Ascending aorta (tissue), 2 donors: ENCODE measurements at regions not wholly inside any gene's neighbourhood (a gene's known extent, or its start where the extent isn't known, plus 50 kb on each side); places are given as distances from the start of the nearest gene placed in this dataset.

ENCODE experiments used
- DNase-seq, 2 donors: peaks; one replicate each; pipeline ENCODE4 v3.0.0-alpha.2; 2019; ENCODE audit warnings: low spot score in 2 of 2
- H3K27ac ChIP-seq, 2 donors: fragments of 200-600 bp; sonication (generic); one replicate each; pipeline ENCODE4 v1.5.1; 2016 to 2017; ENCODE audit warnings: mild to moderate bottlenecking in 1 of 2
- H3K27me3 ChIP-seq: fragments of 200-600 bp; sonication (generic); one replicate; pipeline ENCODE4 v1.5.1; 2017
- H3K36me3 ChIP-seq, 2 donors: fragments of 200-600 bp; sonication (generic); one replicate each; pipeline ENCODE4 v1.5.1; 2016
- H3K4me1 ChIP-seq, 2 donors: fragments of 200-600 bp; sonication (generic); one replicate each; pipeline ENCODE4 v1.5.1; 2016 to 2017; ENCODE audit warnings: mild to moderate bottlenecking in 1 of 2
- H3K4me3 ChIP-seq, 2 donors: fragments of 200-600 bp; sonication (generic); one replicate each; pipeline ENCODE4 v1.5.1; 2016 to 2017; ENCODE audit warnings: mild to moderate bottlenecking in 1 of 2
- H3K9me3 ChIP-seq, 2 donors: fragments of 200-600 bp; sonication (generic); one replicate each; pipeline ENCODE4 v1.5.1; 2016
- intact Hi-C: fragments of 100-400 bp; cut with DNase I; formaldehyde crosslinking; loops from one replicate; pipeline ENCODE4 v1.15.1; 2023
- TF ChIP-seq, protein P1 (sequence below), 3 experiments: fragments of 200-600 bp in 2 of 3; fragments of 450-650 bp in 1 of 3; sonication (generic) in 2 of 3; IDR thresholded peaks; one replicate each; pipeline ENCODE4 v1.5.1; 2016 to 2019; ENCODE audit warnings: antibody characterized with exemption in 3 of 3, mild to moderate bottlenecking in 1 of 3, moderate library complexity in 1 of 3

GRCh38 chr17:72446118-72446517 lies 325.3 kb downstream of the SOX9 start:
- Histone ChIP-seq H3K27ac (no peak overlapping the region), H3K36me3 (no peaks in the 10 kb centered on the region)
- TF ChIP-seq, protein P1, sequence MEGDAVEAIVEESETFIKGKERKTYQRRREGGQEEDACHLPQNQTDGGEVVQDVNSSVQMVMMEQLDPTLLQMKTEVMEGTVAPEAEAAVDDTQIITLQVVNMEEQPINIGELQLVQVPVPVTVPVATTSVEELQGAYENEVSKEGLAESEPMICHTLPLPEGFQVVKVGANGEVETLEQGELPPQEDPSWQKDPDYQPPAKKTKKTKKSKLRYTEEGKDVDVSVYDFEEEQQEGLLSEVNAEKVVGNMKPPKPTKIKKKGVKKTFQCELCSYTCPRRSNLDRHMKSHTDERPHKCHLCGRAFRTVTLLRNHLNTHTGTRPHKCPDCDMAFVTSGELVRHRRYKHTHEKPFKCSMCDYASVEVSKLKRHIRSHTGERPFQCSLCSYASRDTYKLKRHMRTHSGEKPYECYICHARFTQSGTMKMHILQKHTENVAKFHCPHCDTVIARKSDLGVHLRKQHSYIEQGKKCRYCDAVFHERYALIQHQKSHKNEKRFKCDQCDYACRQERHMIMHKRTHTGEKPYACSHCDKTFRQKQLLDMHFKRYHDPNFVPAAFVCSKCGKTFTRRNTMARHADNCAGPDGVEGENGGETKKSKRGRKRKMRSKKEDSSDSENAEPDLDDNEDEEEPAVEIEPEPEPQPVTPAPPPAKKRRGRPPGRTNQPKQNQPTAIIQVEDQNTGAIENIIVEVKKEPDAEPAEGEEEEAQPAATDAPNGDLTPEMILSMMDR (IDR thresholded peaks at IDR 0.05), result no peak

DNA sequence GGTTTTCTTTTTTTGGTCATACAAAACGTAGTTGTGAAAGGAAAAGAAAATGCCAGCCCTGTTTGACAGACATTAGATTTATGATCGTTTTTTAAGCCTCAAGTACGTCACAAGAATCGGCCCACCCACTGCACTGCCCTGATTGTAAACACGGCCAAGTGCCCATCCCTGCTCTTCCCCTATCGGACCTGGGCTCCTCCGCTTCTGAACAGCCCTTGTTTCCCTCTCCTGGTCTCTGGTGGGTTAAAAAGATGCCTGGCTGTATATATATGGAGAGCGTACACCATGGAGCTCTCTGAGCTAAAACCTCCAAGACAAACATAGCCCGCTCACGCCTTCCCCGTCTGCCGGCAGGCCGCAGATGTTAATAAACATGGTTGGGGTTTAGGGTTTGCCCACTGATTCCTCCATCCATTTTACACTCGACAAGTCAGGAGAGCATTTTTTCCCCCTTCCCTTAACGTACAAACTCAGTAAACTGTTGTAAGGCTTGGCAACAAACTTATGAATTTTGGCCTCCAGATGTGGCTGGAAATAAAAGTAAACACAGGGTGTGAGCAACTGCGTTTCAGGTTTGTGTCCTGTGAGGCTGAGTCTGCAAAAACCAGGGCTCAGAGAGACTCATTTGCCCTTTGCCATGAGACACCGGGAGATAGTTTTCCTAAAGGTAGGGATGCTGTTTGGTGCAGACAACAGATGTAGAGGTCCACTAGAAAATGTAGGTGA lies 325.9 kb downstream of the SOX9 start:
- Histone ChIP-seq H3K36me3 (no peaks in the 10 kb centered on the region), H3K27me3 (no peaks in the 10 kb centered on the region), H3K4me3 (no peak overlapping the region), H3K9me3 (no peaks in the 10 kb centered on the region), H3K27ac (no peak overlapping the region), H3K4me1 (no peaks in the 10 kb centered on the region)
- TF ChIP-seq, protein P1 (IDR thresholded peaks at IDR 0.05), result no peak
- intact Hi-C loops, result no loop called here
- DNase-seq, result no peak

More at GRCh38 chr17:72446118-72446517, 325.3 kb downstream of the SOX9 start:
- H3K4me1 ChIP-seq, result no peaks in the 10 kb centered on the region
- DNase-seq, result no peak
- intact Hi-C loops, result no loop called here
- H3K9me3 ChIP-seq, result no peaks in the 10 kb centered on the region
- no peaks in the 10 kb centered on the region for H3K27me3 ChIP-seq
- no peak overlapping the region for H3K4me3 ChIP-seq

DNA sequence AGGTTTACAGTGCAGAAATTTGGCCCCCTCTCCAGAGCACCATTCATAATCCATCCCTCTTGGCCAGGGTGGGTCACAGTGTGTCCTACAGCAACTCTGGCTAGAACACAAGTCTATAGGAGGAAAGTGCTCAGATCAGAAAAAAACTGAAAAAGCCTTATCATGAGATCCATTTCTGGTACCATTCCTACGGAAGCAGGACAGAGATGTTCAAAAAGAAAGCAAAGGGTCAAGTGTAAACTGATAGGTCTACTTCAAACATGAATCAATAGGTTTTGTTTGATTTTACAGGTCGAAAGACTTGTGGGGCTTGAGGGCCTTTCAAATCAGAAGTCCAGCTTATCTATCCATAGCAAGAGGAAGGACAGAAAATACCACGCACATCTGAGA lies 326.4 kb downstream of the SOX9 start:
- TF ChIP-seq, protein P1 (IDR thresholded peaks at IDR 0.05), result no peak

GRCh38 chr17:72448019-72448418 lies 327.2 kb downstream of the SOX9 start:
- Histone ChIP-seq H3K27me3 (no peaks in the 10 kb centered on the region), H3K9me3 (no peaks in the 10 kb centered on the region), H3K27ac (no peak overlapping the region), H3K4me1 (no peaks in the 10 kb centered on the region), H3K4me3 (no peak overlapping the region), H3K36me3 (no peaks in the 10 kb centered on the region)
- no peak for DNase-seq
- TF ChIP-seq, protein P1 (IDR thresholded peaks at IDR 0.05), result no peak
- intact Hi-C loops, result no loop called here

More for the DNA sequence above, 326.4 kb downstream of the SOX9 start:
- Histone ChIP-seq H3K36me3 (no peaks in the 10 kb centered on the region), H3K9me3 (no peaks in the 10 kb centered on the region), H3K27ac (no peak overlapping the region), H3K4me3 (no peak overlapping the region), H3K27me3 (no peaks in the 10 kb centered on the region), H3K4me1 (no peaks in the 10 kb centered on the region)
- intact Hi-C loops, result no loop called here
- no peak for DNase-seq

DNA sequence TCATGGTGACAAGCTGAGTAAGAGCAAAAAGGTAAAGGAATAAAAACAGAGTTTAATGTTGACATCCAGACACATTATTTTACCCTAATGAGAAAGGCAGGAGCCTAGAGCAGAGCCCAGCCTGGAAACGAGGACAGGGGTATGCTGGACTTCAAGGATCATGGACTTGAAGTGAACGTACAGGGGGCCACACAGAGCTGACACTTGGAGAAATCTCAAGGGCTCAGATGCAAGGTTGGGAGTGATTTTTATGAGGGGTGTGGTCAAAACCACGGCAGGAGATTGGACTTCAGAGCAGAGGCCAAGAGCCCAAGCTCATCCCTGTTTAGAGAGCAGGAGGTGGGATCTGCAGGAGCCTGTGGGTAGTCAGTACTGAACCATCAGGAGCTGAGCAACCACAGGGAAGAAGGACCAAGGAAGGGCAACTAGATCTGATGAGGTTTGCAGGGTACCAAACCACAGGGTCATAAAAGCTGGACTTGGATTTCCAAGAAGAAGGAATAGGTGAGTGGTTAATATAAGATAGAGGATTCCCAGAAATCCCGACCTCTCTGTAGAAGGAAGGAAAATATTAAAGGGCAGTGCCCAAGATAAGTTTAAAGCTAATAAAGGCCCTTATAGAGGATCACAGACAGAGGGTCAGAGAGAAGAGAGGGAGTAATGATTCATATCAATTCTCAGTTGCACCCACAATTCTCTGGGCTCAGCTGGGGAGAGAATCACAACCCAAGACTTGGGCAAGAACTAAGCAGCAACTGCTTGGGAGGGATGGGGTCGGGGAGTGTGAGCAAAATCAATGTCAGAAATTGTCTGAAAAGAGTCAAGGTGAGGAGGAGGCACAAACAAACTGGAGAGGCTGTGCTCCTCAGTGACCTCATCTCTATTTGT lies 331.7 kb downstream of the SOX9 start:
- TF ChIP-seq, protein P1 (IDR thresholded peaks at IDR 0.05), result no peak
- Histone ChIP-seq H3K9me3 (no peaks in the 10 kb centered on the region), H3K4me3 (no peak overlapping the region), H3K36me3 (no peaks in the 10 kb centered on the region), H3K27ac (no peak overlapping the region), H3K27me3 (no peaks in the 10 kb centered on the region), H3K4me1 (no peaks in the 10 kb centered on the region)
- intact Hi-C loops, result no loop called here
- no peak for DNase-seq
